ENCODE measurements at regions not wholly inside any gene's neighbourhood (a gene's known extent, or its start where the extent isn't known, plus 50 kb on each side); places are given as distances from the start of the nearest gene placed in this dataset.
"Not testable (repeated sequence)": the region's sequence is repeated elsewhere in the genome, so short reads cannot be mapped to it uniquely, and the experiment has no call there.

- Histone ChIP-seq H3K4me1 (ENCODE audit: insufficient read depth, low read length) (no peaks in the 10 kb centered on the region), H3K27me3 (ENCODE audit: insufficient read depth, low read length) (no peaks in the 10 kb centered on the region), H3K9me3 (ENCODE audit: low read depth, low read length) (no peaks in the 10 kb centered on the region), H3K4me3 (ENCODE audit: low read length) (no peak overlapping the region)
Measured at GRCh38 chr1:187938092-187938491, 1109.3 kb downstream of the PLA2G4A start.

- H3K27me3 ChIP-seq (ENCODE audit: insufficient read depth, low read length): no peaks in the 10 kb centered on the region
- H3K4me1 ChIP-seq (ENCODE audit: insufficient read depth, low read length): no peaks in the 10 kb centered on the region
- H3K4me3 ChIP-seq (ENCODE audit: low read length): no peak overlapping the region
- no peaks in the 10 kb centered on the region for H3K9me3 ChIP-seq (ENCODE audit: low read depth, low read length)
Measured at GRCh38 chr1:187942986-187943385, 1114.2 kb downstream of the PLA2G4A start.

GRCh38 chr1:187943606-187944403, 1115.1 kb downstream of the PLA2G4A start:
- H3K27me3 ChIP-seq (ENCODE audit: insufficient read depth, low read length): no peaks in the 10 kb centered on the region
- H3K4me3 ChIP-seq (ENCODE audit: low read length): no peak overlapping the region
- no peaks in the 10 kb centered on the region for H3K9me3 ChIP-seq (ENCODE audit: low read depth, low read length)
- no peaks in the 10 kb centered on the region for H3K4me1 ChIP-seq (ENCODE audit: insufficient read depth, low read length)

GRCh38 chr1:187946661-187947060, 1117.9 kb downstream of the PLA2G4A start:
- H3K9me3 ChIP-seq (ENCODE audit: low read depth, low read length); H3K27me3 ChIP-seq (ENCODE audit: insufficient read depth, low read length); H3K4me1 ChIP-seq (ENCODE audit: insufficient read depth, low read length); H3K4me3 ChIP-seq (ENCODE audit: low read length): not testable (repeated sequence)

GRCh38 chr1:187947359-187947758, 1118.6 kb downstream of the PLA2G4A start:
- Histone ChIP-seq H3K9me3 (ENCODE audit: low read depth, low read length) (peaks cover 12% of the 10 kb centered on the region), H3K4me1 (ENCODE audit: insufficient read depth, low read length) (no peaks in the 10 kb centered on the region), H3K27me3 (ENCODE audit: insufficient read depth, low read length) (no peaks in the 10 kb centered on the region), H3K4me3 (ENCODE audit: low read length) (no peak overlapping the region)

- Histone ChIP-seq H3K27me3 (ENCODE audit: insufficient read depth, low read length) (no peaks in the 10 kb centered on the region), H3K9me3 (ENCODE audit: low read depth, low read length) (peaks cover 17% of the 10 kb centered on the region), H3K4me1 (ENCODE audit: insufficient read depth, low read length) (no peaks in the 10 kb centered on the region), H3K4me3 (ENCODE audit: low read length) (no peak overlapping the region)
Measured at GRCh38 chr1:187948170-187948794, 1119.5 kb downstream of the PLA2G4A start.

- Histone ChIP-seq H3K27me3 (ENCODE audit: insufficient read depth, low read length) (no peaks in the 10 kb centered on the region), H3K9me3 (ENCODE audit: low read depth, low read length) (peaks cover 17% of the 10 kb centered on the region), H3K4me1 (ENCODE audit: insufficient read depth, low read length) (no peaks in the 10 kb centered on the region), H3K4me3 (ENCODE audit: low read length) (no peak overlapping the region)
Measured at GRCh38 chr1:187949567-187949966, 1120.8 kb downstream of the PLA2G4A start.

- Histone ChIP-seq H3K4me3 (ENCODE audit: low read length) (no peak overlapping the region), H3K27me3 (ENCODE audit: insufficient read depth, low read length) (no peaks in the 10 kb centered on the region), H3K4me1 (ENCODE audit: insufficient read depth, low read length) (no peaks in the 10 kb centered on the region), H3K9me3 (ENCODE audit: low read depth, low read length) (peaks cover 17% of the 10 kb centered on the region)
Measured at GRCh38 chr1:187951817-187952216, 1123.1 kb downstream of the PLA2G4A start.

- Histone ChIP-seq H3K4me1 (ENCODE audit: insufficient read depth, low read length) (no peaks in the 10 kb centered on the region), H3K27me3 (ENCODE audit: insufficient read depth, low read length) (no peaks in the 10 kb centered on the region), H3K4me3 (ENCODE audit: low read length) (no peak overlapping the region), H3K9me3 (ENCODE audit: low read depth, low read length) (peaks cover 17% of the 10 kb centered on the region)
Measured at GRCh38 chr1:187952446-187952845, 1123.7 kb downstream of the PLA2G4A start.

- H3K4me1 ChIP-seq (ENCODE audit: insufficient read depth, low read length): no peaks in the 10 kb centered on the region
- H3K4me3 ChIP-seq (ENCODE audit: low read length): no peak overlapping the region
- H3K27me3 ChIP-seq (ENCODE audit: insufficient read depth, low read length): no peaks in the 10 kb centered on the region
- H3K9me3 ChIP-seq (ENCODE audit: low read depth, low read length): peaks cover 9% of the 10 kb centered on the region
Measured at GRCh38 chr1:187956975-187957374, 1128.2 kb downstream of the PLA2G4A start.

- H3K4me1 ChIP-seq (ENCODE audit: insufficient read depth, low read length): no peaks in the 10 kb centered on the region
- no peak overlapping the region for H3K4me3 ChIP-seq (ENCODE audit: low read length)
- no peaks in the 10 kb centered on the region for H3K27me3 ChIP-seq (ENCODE audit: insufficient read depth, low read length)
- H3K9me3 ChIP-seq (ENCODE audit: low read depth, low read length): no peaks in the 10 kb centered on the region
Measured at GRCh38 chr1:187958207-187958606, 1129.5 kb downstream of the PLA2G4A start.

- Histone ChIP-seq H3K27me3 (ENCODE audit: insufficient read depth, low read length) (no peaks in the 10 kb centered on the region), H3K9me3 (ENCODE audit: low read depth, low read length) (no peaks in the 10 kb centered on the region), H3K4me3 (ENCODE audit: low read length) (no peak overlapping the region), H3K4me1 (ENCODE audit: insufficient read depth, low read length) (no peaks in the 10 kb centered on the region)
Measured at GRCh38 chr1:187959062-187959461, 1130.3 kb downstream of the PLA2G4A start.

GRCh38 chr1:187960125-187960638, 1131.4 kb downstream of the PLA2G4A start:
- Histone ChIP-seq H3K27me3 (ENCODE audit: insufficient read depth, low read length) (no peaks in the 10 kb centered on the region), H3K4me3 (ENCODE audit: low read length) (no peak overlapping the region), H3K9me3 (ENCODE audit: low read depth, low read length) (no peaks in the 10 kb centered on the region), H3K4me1 (ENCODE audit: insufficient read depth, low read length) (no peaks in the 10 kb centered on the region)

GRCh38 chr1:187961895-187962294, 1133.1 kb downstream of the PLA2G4A start:
- no peaks in the 10 kb centered on the region for H3K4me1 ChIP-seq (ENCODE audit: insufficient read depth, low read length)
- H3K9me3 ChIP-seq (ENCODE audit: low read depth, low read length): no peaks in the 10 kb centered on the region
- H3K27me3 ChIP-seq (ENCODE audit: insufficient read depth, low read length): no peaks in the 10 kb centered on the region
- H3K4me3 ChIP-seq (ENCODE audit: low read length): no peak overlapping the region

GRCh38 chr1:187971851-187972250, 1143.1 kb downstream of the PLA2G4A start:
- H3K4me3 ChIP-seq (ENCODE audit: low read length): no peak overlapping the region
- no peaks in the 10 kb centered on the region for H3K27me3 ChIP-seq (ENCODE audit: insufficient read depth, low read length)
- H3K4me1 ChIP-seq (ENCODE audit: insufficient read depth, low read length): no peaks in the 10 kb centered on the region
- H3K9me3 ChIP-seq (ENCODE audit: low read depth, low read length): no peaks in the 10 kb centered on the region

GRCh38 chr1:187977298-187977697, 1148.5 kb downstream of the PLA2G4A start:
- H3K4me3 ChIP-seq (ENCODE audit: low read length): no peak overlapping the region
- no peaks in the 10 kb centered on the region for H3K27me3 ChIP-seq (ENCODE audit: insufficient read depth, low read length)
- no peaks in the 10 kb centered on the region for H3K9me3 ChIP-seq (ENCODE audit: low read depth, low read length)
- no peaks in the 10 kb centered on the region for H3K4me1 ChIP-seq (ENCODE audit: insufficient read depth, low read length)
